Breast epithelium (tissue), 3 donors: ENCODE measurements at regions not wholly inside any gene's neighbourhood (a gene's known extent, or its start where the extent isn't known, plus 50 kb on each side); places are given as distances from the start of the nearest gene placed in this dataset.

ENCODE experiments used
- POLR2A ChIP-seq: fragments of 450-650 bp; IDR thresholded peaks from one replicate; pipeline ENCODE4 v1.6.1; 2016; ENCODE audit warnings: antibody characterized with exemption, mild to moderate bottlenecking, moderate library complexity
- POLR2AphosphoS5 ChIP-seq, 3 donors: sonication (generic); formaldehyde crosslinking; IDR thresholded peaks; one replicate each; pipeline ENCODE4 v1.6.1; 2017; ENCODE audit warnings: antibody characterized with exemption in 3 of 3
- TF ChIP-seq, protein P1 (sequence below), 3 donors: fragments of 450-650 bp; IDR thresholded peaks; one replicate each; pipeline ENCODE4 v1.5.1; 2016 to 2017; ENCODE audit warnings: antibody characterized with exemption in 3 of 3, mild to moderate bottlenecking in 3 of 3, moderate library complexity in 3 of 3

DNA sequence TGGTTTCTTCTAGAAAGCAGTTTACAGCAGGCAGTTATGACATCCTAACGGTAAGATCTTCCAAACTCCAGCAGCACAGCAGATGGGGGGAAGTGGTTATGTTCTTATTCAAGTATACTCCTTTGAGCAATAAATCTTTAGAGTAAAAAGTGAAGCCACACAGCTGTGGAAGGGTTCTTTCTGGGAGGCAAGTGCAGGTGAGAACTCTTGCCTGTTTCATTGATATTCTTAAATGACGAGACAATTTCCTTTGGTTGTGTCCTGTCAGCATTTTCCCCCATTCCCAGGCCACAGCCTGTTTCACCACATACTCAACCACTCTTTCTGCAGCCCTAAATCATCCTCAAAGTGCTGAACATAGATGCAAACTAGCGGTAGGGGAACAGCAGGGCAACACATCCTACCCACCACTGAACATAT is 207.3 kb upstream of the MTNR1B start:
- TF ChIP-seq, protein P1, sequence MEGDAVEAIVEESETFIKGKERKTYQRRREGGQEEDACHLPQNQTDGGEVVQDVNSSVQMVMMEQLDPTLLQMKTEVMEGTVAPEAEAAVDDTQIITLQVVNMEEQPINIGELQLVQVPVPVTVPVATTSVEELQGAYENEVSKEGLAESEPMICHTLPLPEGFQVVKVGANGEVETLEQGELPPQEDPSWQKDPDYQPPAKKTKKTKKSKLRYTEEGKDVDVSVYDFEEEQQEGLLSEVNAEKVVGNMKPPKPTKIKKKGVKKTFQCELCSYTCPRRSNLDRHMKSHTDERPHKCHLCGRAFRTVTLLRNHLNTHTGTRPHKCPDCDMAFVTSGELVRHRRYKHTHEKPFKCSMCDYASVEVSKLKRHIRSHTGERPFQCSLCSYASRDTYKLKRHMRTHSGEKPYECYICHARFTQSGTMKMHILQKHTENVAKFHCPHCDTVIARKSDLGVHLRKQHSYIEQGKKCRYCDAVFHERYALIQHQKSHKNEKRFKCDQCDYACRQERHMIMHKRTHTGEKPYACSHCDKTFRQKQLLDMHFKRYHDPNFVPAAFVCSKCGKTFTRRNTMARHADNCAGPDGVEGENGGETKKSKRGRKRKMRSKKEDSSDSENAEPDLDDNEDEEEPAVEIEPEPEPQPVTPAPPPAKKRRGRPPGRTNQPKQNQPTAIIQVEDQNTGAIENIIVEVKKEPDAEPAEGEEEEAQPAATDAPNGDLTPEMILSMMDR (IDR thresholded peaks at IDR 0.05): no peak
- no peak for TF ChIP-seq POLR2A
- no peak for TF ChIP-seq POLR2AphosphoS5 (IDR thresholded peaks at IDR 0.05)
